HEK293 (cell line): ENCODE measurements at regions not wholly inside any gene's neighbourhood (a gene's known extent, or its start where the extent isn't known, plus 50 kb on each side); places are given as distances from the start of the nearest gene placed in this dataset.

Source experiments
- CTCF ChIA-PET: fragments of 350-600 bp; formaldehyde crosslinking; extraction: SDS; loops from one replicate; lab custom pipeline; 2021; ENCODE audit warnings: antibody characterized with exemption; lab: Yijun Ruan, JAX
- POLR2A ChIA-PET: fragments of 300-600 bp; formaldehyde crosslinking; extraction: SDS; loops from one replicate; lab custom pipeline; 2020; ENCODE audit warnings: antibody characterized with exemption, inconsistent platforms; lab: Yijun Ruan, JAX
- H3K27ac ChIP-seq: fragments of 200-500 bp; sonication (Bioruptor generic); 2 replicates; pipeline ENCODE4 v1.5.1; 2014; ENCODE audit warnings: low read depth, low read length, control low read depth, inconsistent platforms; ENCODE audit errors: extremely low read depth
- H3K36me3 ChIP-seq, 2 experiments: fragments of 200-500 bp in 1 of 2; sonication (Bioruptor generic) in 1 of 2; 1 replicate in 1 of 2; 2 replicates in 1 of 2; pipeline ENCODE4 v1.5.1; 2014 to 2017; ENCODE audit warnings: inconsistent platforms in 2 of 2, low read length in 2 of 2; ENCODE audit not compliant: control insufficient read depth in 2 of 2, insufficient read depth in 1 of 2
- H3K4me1 ChIP-seq: fragments of 200-500 bp; sonication (Bioruptor generic); 2 replicates; pipeline ENCODE4 v1.5.1; 2014; ENCODE audit warnings: mild to moderate bottlenecking, low read length, inconsistent platforms; ENCODE audit not compliant: control insufficient read depth, insufficient read depth
- H3K4me3 ChIP-seq: 2 replicates; pipeline ENCODE4 v1.5.1; 2011; ENCODE audit warnings: low read depth, mild to moderate bottlenecking, control low read depth, low read length, moderate library complexity
- H3K9me3 ChIP-seq: fragments of 200-500 bp; sonication (Bioruptor generic); 2 replicates; pipeline ENCODE4 v1.5.1; 2014; ENCODE audit warnings: low read depth, low read length, inconsistent platforms; ENCODE audit not compliant: control insufficient read depth, insufficient read depth
- ELK4 ChIP-seq: IDR thresholded peaks from 2 replicates; pipeline ENCODE4 v1.6.1; 2011; ENCODE audit warnings: mild to moderate bottlenecking, low read depth, low read length, borderline replicate concordance
- GFI1B ChIP-seq: fragments of 450-650 bp; formaldehyde crosslinking; IDR thresholded peaks from 2 replicates; pipeline ENCODE4 v1.5.1; 2016; ENCODE audit warnings: missing biosample characterization, missing genetic modification characterization
- HIC1 ChIP-seq: fragments of 450-650 bp; formaldehyde crosslinking; IDR thresholded peaks from 2 replicates; pipeline ENCODE4 v1.5.1; 2016; ENCODE audit warnings: missing biosample characterization, missing genetic modification characterization
- HOXC10 ChIP-seq: sonication (generic); formaldehyde crosslinking; IDR thresholded peaks from 2 replicates; pipeline ENCODE4 v1.8.1; 2023; ENCODE audit warnings: mild to moderate bottlenecking, missing genetic modification reagents
- MYNN ChIP-seq: fragments of 450-650 bp; formaldehyde crosslinking; IDR thresholded peaks from 2 replicates; pipeline ENCODE4 v1.5.1; 2016; ENCODE audit warnings: missing biosample characterization, missing genetic modification characterization, borderline replicate concordance
- SP3 ChIP-seq: fragments of 450-650 bp; formaldehyde crosslinking; IDR thresholded peaks from 2 replicates; pipeline ENCODE4 v1.5.1; 2016; ENCODE audit warnings: missing biosample characterization, missing genetic modification characterization
- ZBTB21 ChIP-seq: fragments of 450-650 bp; formaldehyde crosslinking; IDR thresholded peaks from 2 replicates; pipeline ENCODE4 v1.5.1; 2017; ENCODE audit warnings: missing biosample characterization, missing genetic modification characterization
- ZEB2 ChIP-seq: fragments of 450-650 bp; formaldehyde crosslinking; IDR thresholded peaks from 2 replicates; pipeline ENCODE4 v1.5.1; 2016; ENCODE audit warnings: missing biosample characterization, missing genetic modification characterization
- ZFP3 ChIP-seq: fragments of 450-650 bp; formaldehyde crosslinking; IDR thresholded peaks from 2 replicates; pipeline ENCODE4 v1.5.1; 2016; ENCODE audit warnings: low read depth, missing biosample characterization, missing genetic modification characterization
- ZIC2 ChIP-seq: fragments of 450-650 bp; formaldehyde crosslinking; IDR thresholded peaks from 2 replicates; pipeline ENCODE4 v1.5.1; 2016; ENCODE audit warnings: missing biosample characterization, missing genetic modification characterization
- ZNF280C ChIP-seq: fragments of 450-650 bp; formaldehyde crosslinking; IDR thresholded peaks from 2 replicates; pipeline ENCODE4 v1.5.1; 2016; ENCODE audit warnings: missing biosample characterization, missing genetic modification characterization
- ZNF37A ChIP-seq: fragments of 450-650 bp; IDR thresholded peaks from 2 replicates; pipeline ENCODE4 v1.5.1; 2018; ENCODE audit warnings: missing biosample characterization, missing genetic modification characterization
- ZNF426 ChIP-seq: fragments of 450-650 bp; formaldehyde crosslinking; IDR thresholded peaks from 2 replicates; pipeline ENCODE4 v1.5.1; 2017; ENCODE audit warnings: missing biosample characterization, missing genetic modification characterization, mild to moderate bottlenecking, inconsistent platforms, moderate library complexity
- ZNF624 ChIP-seq: fragments of 450-650 bp; formaldehyde crosslinking; IDR thresholded peaks from 2 replicates; pipeline ENCODE4 v1.5.1; 2017; ENCODE audit warnings: missing biosample characterization, missing genetic modification characterization
- TF ChIP-seq, protein P1 (sequence below): fragments of 450-650 bp; formaldehyde crosslinking; IDR thresholded peaks from 2 replicates; pipeline ENCODE4 v1.5.1; 2016; ENCODE audit warnings: missing biosample characterization, missing genetic modification characterization
- TF ChIP-seq, protein P2 (sequence below): fragments of 450-650 bp; formaldehyde crosslinking; conservative IDR thresholded peaks from 2 replicates; pipeline ENCODE4 v1.5.1; 2016; ENCODE audit warnings: low read depth, missing biosample characterization, missing genetic modification characterization

DNA sequence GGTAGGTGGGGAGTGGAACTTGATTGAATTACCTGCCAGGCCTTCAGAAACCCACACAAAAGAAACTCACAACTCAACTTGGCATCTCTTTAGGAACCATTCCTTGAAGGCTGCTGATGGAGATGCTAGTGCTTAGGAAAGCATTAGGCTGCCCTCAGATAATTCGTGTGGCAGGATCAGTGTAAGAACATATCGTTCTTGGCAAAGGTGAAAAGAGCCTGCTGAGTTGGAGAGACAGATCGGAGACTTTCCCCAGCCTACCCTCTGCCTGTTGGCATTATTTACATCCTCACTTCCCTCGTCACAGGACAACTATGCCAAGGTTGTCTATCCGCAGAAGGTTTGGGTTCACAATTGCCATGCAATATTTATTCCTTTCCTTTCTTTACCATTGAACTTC, 120.0 kb upstream of the HS3ST3A1 start (continued):
- TF ChIP-seq ZFP3 (no peak), SP3 (tag by site-specific recombination) (no peak), GFI1B (no peak)

- CTCF ChIA-PET, result interaction anchor here (0.7 kb wide), 2 partner anchors 86 to 265 kb away, joined by 3 read pairs; no protein-coding TSS in a partner anchor
Observed at GRCh38 chr17:13725288-13725990, 123.7 kb upstream of the HS3ST3A1 start.

DNA sequence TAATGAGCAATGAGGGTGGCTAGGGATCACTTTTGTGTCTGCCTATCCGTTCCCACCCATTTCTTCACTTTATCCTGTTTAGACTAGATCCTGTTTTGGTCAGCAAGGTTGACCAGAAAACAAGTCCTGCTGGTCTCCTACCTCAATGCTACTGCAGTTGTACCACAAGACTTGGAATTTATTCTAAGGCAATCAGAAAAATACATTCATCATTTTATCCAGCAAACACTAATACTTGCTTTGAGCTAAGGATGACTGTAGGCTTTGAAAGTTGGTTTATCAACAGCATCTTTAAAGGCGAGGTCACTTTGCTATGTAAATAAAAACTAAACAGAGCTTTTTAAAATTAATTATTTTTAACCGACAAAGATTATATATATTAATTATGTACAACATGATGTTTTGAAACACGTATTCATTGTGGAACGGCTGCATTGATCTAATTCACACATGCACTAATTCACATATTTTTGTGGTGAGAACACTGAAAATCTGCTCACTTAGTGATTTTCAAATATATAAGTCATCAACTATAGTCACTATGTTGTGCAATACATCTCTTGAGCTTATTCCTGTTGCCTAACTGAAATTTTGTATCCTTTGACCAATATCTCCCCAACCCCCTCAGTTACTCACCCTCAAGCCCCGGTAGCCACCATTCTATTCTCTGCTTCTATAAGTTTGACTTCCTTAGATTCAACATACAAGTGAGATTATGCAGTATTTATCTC, 125.9 kb upstream of the HS3ST3A1 start:
- TF ChIP-seq HIC1, result no peak
- no peak for TF ChIP-seq HOXC10
- TF ChIP-seq ZEB2 (tag by site-specific recombination), result no peak
- TF ChIP-seq MYNN (tag by site-specific recombination), result no peak
- TF ChIP-seq, protein P1, sequence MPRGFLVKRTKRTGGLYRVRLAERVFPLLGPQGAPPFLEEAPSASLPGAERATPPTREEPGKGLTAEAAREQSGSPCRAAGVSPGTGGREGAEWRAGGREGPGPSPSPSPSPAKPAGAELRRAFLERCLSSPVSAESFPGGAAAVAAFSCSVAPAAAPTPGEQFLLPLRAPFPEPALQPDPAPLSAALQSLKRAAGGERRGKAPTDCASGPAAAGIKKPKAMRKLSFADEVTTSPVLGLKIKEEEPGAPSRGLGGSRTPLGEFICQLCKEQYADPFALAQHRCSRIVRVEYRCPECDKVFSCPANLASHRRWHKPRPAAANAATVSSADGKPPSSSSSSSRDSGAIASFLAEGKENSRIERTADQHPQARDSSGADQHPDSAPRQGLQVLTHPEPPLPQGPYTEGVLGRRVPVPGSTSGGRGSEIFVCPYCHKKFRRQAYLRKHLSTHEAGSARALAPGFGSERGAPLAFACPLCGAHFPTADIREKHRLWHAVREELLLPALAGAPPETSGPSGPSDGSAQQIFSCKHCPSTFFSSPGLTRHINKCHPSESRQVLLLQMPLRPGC (tag by site-specific recombination), result no peak
- Histone ChIP-seq H3K9me3 (no peaks in the 10 kb centered on the region), H3K4me3 (no peak overlapping the region), H3K27ac (no peak overlapping the region), H3K4me1 (no peaks in the 10 kb centered on the region), H3K36me3 (no peaks in the 10 kb centered on the region)
- ChIA-PET CTCF (no interaction called here), POLR2A (no interaction called here)

More at GRCh38 chr17:13725288-13725990, 123.7 kb upstream of the HS3ST3A1 start:
- TF ChIP-seq ZIC2 (tag by site-specific recombination) (0 out of 2 replicates have a peak, but pooled peaks have one; percentile 11), GFI1B (no peak)
- TF ChIP-seq, all 188 proteins: peak for 1
- H3K27ac ChIP-seq, result no peak overlapping the region
- H3K9me3 ChIP-seq, result no peaks in the 10 kb centered on the region
- POLR2A ChIA-PET, result no interaction called here
- no peaks in the 10 kb centered on the region for H3K36me3 ChIP-seq
- H3K4me1 ChIP-seq, result no peaks in the 10 kb centered on the region
- no peak overlapping the region for H3K4me3 ChIP-seq

DNA sequence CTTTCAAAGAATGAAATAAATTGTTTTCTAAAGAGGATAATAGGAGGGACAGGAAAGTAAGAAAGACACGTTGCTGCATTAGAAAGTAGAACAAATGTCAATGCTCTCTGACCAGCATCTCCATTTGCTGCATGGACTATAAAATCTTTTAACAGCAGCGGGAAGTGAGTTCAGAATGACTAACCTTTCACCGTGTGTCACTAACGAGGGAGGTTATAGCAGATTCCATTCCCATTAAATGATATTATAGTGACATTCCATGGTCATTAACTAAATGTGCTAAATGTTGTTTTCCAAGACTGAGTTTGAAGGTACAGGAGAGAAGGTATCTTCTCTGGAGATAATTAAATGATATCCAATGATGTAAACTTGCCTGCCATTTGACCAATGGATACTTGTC, 127.1 kb upstream of the HS3ST3A1 start:
- ChIA-PET CTCF (no interaction called here), POLR2A (no interaction called here)
- TF ChIP-seq ZNF280C (tag by site-specific recombination) (no peak), ZNF426 (tag by site-specific recombination) (no peak), ZNF624 (no peak), ZNF37A (no peak), ZBTB21 (tag by site-specific recombination) (no peak), ELK4 (no peak)
- TF ChIP-seq, protein P2, sequence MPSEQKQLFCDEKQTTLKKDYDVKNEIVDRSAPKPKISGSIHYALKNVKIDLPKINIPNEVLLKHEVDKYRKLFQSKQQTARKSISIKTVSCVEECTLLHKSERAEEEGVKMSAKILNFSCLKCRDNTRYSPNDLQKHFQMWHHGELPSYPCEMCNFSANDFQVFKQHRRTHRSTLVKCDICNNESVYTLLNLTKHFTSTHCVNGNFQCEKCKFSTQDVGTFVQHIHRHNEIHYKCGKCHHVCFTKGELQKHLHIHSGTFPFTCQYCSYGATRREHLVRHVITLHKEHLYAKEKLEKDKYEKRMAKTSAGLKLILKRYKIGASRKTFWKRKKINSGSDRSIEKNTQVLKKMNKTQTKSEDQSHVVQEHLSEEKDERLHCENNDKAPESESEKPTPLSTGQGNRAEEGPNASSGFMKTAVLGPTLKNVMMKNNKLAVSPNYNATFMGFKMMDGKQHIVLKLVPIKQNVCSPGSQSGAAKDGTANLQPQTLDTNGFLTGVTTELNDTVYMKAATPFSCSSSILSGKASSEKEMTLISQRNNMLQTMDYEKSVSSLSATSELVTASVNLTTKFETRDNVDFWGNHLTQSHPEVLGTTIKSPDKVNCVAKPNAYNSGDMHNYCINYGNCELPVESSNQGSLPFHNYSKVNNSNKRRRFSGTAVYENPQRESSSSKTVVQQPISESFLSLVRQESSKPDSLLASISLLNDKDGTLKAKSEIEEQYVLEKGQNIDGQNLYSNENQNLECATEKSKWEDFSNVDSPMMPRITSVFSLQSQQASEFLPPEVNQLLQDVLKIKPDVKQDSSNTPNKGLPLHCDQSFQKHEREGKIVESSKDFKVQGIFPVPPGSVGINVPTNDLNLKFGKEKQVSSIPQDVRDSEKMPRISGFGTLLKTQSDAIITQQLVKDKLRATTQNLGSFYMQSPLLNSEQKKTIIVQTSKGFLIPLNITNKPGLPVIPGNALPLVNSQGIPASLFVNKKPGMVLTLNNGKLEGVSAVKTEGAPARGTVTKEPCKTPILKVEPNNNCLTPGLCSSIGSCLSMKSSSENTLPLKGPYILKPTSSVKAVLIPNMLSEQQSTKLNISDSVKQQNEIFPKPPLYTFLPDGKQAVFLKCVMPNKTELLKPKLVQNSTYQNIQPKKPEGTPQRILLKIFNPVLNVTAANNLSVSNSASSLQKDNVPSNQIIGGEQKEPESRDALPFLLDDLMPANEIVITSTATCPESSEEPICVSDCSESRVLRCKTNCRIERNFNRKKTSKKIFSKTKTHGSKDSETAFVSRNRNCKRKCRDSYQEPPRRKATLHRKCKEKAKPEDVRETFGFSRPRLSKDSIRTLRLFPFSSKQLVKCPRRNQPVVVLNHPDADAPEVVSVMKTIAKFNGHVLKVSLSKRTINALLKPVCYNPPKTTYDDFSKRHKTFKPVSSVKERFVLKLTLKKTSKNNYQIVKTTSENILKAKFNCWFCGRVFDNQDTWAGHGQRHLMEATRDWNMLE (tag by site-specific recombination), result no peak

More for the DNA sequence above, 127.1 kb upstream of the HS3ST3A1 start:
- Histone ChIP-seq H3K27ac (no peak overlapping the region), H3K4me3 (no peak overlapping the region), H3K9me3 (no peaks in the 10 kb centered on the region), H3K36me3 (no peaks in the 10 kb centered on the region), H3K4me1 (no peaks in the 10 kb centered on the region)
